ENCODE measurements at regions not wholly inside any gene's neighbourhood (a gene's known extent, or its start where the extent isn't known, plus 50 kb on each side); places are given as distances from the start of the nearest gene placed in this dataset.

DNA sequence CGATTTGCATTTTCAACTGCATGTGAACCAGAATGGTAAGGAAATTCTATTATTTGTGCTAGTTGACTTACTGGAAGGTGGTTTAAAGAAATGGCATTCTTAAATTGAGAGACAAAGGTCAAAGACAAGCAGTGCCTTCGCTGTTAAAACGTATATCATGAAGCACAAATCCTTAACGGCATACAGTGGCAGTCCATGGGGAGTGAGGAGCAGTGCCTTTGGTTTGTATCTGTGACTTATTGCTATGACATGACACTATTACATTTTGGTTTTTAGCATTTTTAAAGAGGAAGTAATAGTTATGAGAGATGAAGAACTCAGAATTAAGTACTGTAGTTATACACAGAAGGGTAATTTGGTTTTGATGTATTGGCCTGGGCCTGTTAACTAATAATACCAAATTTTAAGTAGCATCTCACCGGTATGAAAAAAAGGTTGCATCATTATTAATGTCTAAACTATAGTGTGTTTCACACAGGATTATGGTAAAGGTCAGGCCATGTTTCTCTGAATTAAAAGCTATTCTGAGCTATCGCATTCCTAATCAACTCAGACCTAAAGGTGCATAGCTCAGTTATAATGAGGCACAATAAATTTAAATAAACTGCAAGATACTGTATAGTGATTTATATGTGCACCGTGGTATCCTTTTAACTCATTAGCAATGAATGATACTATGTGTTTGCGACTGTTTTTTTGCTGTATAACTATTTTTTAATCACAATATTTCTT, 339.8 kb upstream of the ARRDC3 start:
- TF ChIP-seq MYC (IDR thresholded peaks at IDR 0.05; ENCODE audit: low read depth, low read length) (no peak), POLR2A (IDR thresholded peaks at IDR 0.05; ENCODE audit: extremely low read depth, insufficient read length) (no peak)
- TF ChIP-seq, protein P1, sequence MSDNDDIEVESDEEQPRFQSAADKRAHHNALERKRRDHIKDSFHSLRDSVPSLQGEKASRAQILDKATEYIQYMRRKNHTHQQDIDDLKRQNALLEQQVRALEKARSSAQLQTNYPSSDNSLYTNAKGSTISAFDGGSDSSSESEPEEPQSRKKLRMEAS (IDR thresholded peaks at IDR 0.05; ENCODE audit: low read depth, low read length) = no peak
- TF ChIP-seq, protein P2, sequence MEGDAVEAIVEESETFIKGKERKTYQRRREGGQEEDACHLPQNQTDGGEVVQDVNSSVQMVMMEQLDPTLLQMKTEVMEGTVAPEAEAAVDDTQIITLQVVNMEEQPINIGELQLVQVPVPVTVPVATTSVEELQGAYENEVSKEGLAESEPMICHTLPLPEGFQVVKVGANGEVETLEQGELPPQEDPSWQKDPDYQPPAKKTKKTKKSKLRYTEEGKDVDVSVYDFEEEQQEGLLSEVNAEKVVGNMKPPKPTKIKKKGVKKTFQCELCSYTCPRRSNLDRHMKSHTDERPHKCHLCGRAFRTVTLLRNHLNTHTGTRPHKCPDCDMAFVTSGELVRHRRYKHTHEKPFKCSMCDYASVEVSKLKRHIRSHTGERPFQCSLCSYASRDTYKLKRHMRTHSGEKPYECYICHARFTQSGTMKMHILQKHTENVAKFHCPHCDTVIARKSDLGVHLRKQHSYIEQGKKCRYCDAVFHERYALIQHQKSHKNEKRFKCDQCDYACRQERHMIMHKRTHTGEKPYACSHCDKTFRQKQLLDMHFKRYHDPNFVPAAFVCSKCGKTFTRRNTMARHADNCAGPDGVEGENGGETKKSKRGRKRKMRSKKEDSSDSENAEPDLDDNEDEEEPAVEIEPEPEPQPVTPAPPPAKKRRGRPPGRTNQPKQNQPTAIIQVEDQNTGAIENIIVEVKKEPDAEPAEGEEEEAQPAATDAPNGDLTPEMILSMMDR (IDR thresholded peaks at IDR 0.05; ENCODE audit: low read depth, low read length) = no peak
- no peak overlapping the region for H3K4me3 ChIP-seq (ENCODE audit: low read depth, low read length)
- DNase-seq (ENCODE audit: low read depth) = no peak

DNA sequence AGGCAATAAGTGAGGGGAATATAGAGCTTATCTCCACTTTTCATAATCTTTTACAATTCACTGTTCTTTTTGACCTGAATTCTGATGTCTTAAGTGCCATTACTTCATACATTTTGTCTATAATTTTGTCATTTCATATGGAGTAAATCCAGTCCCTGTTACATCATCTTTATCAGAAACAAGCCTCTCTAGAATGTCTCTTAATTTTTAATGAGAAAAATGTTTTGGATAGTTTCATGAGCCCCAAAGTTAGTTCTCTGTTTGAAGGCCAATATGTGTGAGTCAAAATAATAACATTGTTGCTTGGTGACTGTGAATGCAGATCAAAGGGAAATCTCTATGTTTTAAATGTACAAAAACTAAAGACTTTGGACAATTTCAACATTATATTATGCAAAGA, 329.6 kb upstream of the ARRDC3 start:
- no peak overlapping the region for H3K4me3 ChIP-seq (ENCODE audit: low read depth, low read length)
- DNase-seq (ENCODE audit: low read depth) = no peak
- TF ChIP-seq, protein P2 (IDR thresholded peaks at IDR 0.05; ENCODE audit: low read depth, low read length) = no peak
- no peak for TF ChIP-seq POLR2A (IDR thresholded peaks at IDR 0.05; ENCODE audit: extremely low read depth, insufficient read length)
- TF ChIP-seq, protein P1 (IDR thresholded peaks at IDR 0.05; ENCODE audit: low read depth, low read length) = no peak
- TF ChIP-seq MYC (IDR thresholded peaks at IDR 0.05; ENCODE audit: low read depth, low read length) = no peak

DNA sequence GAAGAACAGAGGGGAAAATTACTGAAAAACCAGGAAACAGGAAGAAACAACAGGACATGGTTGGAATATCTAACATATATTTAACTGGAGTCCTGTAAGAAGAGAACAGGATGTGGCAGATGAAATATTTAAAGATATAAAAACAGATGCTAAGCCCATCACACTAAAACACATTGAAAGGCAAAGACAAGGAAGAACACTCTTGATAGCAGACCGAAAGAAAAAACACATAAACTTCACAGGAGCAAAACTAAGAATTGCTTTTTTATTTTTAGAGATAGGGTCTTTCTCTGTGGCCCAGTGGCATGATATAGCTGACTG, 324.4 kb upstream of the ARRDC3 start:
- no peak for TF ChIP-seq MYC (IDR thresholded peaks at IDR 0.05; ENCODE audit: low read depth, low read length)
- TF ChIP-seq, protein P1 (IDR thresholded peaks at IDR 0.05; ENCODE audit: low read depth, low read length) = no peak
- TF ChIP-seq POLR2A (IDR thresholded peaks at IDR 0.05; ENCODE audit: extremely low read depth, insufficient read length) = no peak
- TF ChIP-seq, protein P2 (IDR thresholded peaks at IDR 0.05; ENCODE audit: low read depth, low read length) = no peak
- H3K4me3 ChIP-seq (ENCODE audit: low read depth, low read length) = no peak overlapping the region
- DNase-seq (ENCODE audit: low read depth) = no peak

DNA sequence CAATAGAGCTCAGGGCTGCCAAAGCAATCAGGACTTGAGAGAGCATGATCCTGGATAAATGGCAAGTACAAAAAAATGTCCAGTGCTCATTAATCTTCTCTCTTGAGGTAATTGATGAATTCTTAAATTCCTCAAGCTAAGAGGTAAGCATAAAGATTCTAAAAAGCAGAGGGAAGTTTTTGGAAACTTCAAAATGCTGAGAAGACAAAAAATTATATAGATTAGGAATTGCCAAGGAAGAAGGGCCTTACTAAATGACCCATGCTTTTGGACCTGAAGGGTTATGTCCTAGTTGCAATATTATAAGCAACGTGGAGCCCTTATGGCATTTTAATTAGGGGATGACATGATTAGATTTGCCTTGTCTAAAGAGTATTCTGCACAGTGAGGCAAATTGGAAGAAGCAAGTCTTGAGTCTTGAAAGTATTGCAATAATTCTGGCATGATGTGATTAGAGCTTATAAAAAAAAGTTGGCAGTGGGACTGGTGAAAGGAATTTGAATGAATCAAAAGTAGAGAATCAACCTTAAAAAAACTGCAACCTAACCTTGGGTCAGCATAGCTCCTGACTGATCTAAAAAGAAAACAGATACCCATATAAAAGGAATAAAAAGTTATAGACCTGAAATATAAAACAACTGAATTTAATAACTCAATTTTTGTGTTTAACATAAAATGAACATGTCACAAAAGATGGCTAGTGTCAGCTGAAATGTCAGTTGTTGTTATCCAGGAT, 323.8 kb upstream of the ARRDC3 start:
- TF ChIP-seq, protein P2 (IDR thresholded peaks at IDR 0.05; ENCODE audit: low read depth, low read length) = no peak
- TF ChIP-seq, protein P1 (IDR thresholded peaks at IDR 0.05; ENCODE audit: low read depth, low read length) = no peak
- TF ChIP-seq MYC (IDR thresholded peaks at IDR 0.05; ENCODE audit: low read depth, low read length) (no peak), POLR2A (IDR thresholded peaks at IDR 0.05; ENCODE audit: extremely low read depth, insufficient read length) (no peak)
- no peak overlapping the region for H3K4me3 ChIP-seq (ENCODE audit: low read depth, low read length)
- no peak for DNase-seq (ENCODE audit: low read depth)

DNA sequence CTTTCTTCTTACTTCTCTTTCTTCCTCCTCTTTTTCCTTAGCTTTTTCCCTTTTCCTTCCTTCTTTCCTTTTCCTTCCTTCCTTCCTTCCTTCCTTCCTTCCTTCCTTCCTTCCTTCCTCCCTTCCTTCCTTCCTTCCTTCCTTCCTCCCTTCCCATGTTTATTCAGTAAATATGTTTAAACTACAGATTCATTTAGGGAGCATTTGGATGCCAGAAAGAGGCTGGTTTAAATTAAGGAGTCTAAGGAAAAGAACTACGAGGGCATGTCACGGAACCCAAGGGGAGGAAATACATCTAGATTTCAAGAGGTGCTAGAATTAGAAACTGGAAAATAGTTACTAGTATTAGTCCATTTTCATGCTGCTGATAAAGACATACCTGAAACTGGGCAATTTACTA, 320.0 kb upstream of the ARRDC3 start:
- no peak overlapping the region for H3K4me3 ChIP-seq (ENCODE audit: low read depth, low read length)
- DNase-seq (ENCODE audit: low read depth) = no peak
- TF ChIP-seq POLR2A (IDR thresholded peaks at IDR 0.05; ENCODE audit: extremely low read depth, insufficient read length) (no peak), MYC (IDR thresholded peaks at IDR 0.05; ENCODE audit: low read depth, low read length) (no peak)
- TF ChIP-seq, protein P2 (IDR thresholded peaks at IDR 0.05; ENCODE audit: low read depth, low read length) = no peak
- TF ChIP-seq, protein P1 (IDR thresholded peaks at IDR 0.05; ENCODE audit: low read depth, low read length) = no peak

Data from NB4 (cell line).